Stomach (tissue), 4 donors: ENCODE measurements at regions not wholly inside any gene's neighbourhood (a gene's known extent, or its start where the extent isn't known, plus 50 kb on each side); places are given as distances from the start of the nearest gene placed in this dataset.

Experiments used
- EP300 ChIP-seq: sonication (generic); formaldehyde crosslinking; IDR thresholded peaks from one replicate; pipeline ENCODE4 v1.6.1; 2017; ENCODE audit warnings: antibody characterized with exemption
- POLR2A ChIP-seq, 4 donors: fragments of 450-650 bp; IDR thresholded peaks; one replicate each; pipeline ENCODE4 v1.6.1; 2016; ENCODE audit warnings: antibody characterized with exemption in 4 of 4, control low read depth in 2 of 4, mild to moderate bottlenecking in 1 of 4, moderate library complexity in 1 of 4
- POLR2AphosphoS5 ChIP-seq, 3 donors: sonication (generic); formaldehyde crosslinking; IDR thresholded peaks; one replicate each; pipeline ENCODE4 v1.6.1; 2016; ENCODE audit warnings: antibody characterized with exemption in 3 of 3
- TF ChIP-seq, protein P1 (sequence below), 7 experiments: fragments of 450-650 bp in 4 of 7; fragments of 200-600 bp in 3 of 7; sonication (generic) in 3 of 7; IDR thresholded peaks; one replicate each; pipeline ENCODE4 v1.5.1; 2016 to 2019; ENCODE audit warnings: antibody characterized with exemption in 7 of 7, control low read depth in 2 of 7, mild to moderate bottlenecking in 1 of 7

DNA sequence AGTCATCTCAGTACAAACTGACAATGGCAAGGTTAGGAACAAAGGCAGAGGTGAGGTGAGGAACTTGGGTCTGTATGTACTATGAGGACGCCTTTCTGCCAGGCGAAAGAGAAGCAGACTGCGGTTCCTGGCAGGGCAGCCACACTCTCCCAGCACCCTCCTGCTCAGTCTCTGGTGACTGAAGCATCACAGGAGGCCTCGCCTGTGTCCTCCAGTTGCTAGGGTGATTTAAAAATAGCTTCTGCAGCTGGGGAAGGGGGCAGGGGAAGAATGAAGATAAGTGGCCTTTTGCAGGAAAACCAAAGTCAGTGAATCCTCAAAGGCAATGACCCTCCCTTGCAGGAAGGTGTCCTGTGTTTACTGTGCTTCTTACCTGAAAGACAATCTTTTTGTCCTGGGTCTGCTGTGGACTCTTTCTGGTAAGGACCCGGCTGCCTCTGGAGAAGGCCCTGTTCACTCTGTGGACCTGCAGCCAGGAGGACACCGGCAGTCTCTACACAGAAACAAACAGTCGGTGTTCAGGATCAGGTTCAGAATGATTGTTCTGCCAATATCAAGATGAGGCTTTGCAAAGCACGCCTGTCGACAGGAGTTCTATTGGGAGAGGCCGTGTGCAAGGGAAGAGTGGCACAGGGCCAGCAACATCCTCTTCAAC lies 65.7 kb upstream of the DGKG start:
- TF ChIP-seq, protein P1, sequence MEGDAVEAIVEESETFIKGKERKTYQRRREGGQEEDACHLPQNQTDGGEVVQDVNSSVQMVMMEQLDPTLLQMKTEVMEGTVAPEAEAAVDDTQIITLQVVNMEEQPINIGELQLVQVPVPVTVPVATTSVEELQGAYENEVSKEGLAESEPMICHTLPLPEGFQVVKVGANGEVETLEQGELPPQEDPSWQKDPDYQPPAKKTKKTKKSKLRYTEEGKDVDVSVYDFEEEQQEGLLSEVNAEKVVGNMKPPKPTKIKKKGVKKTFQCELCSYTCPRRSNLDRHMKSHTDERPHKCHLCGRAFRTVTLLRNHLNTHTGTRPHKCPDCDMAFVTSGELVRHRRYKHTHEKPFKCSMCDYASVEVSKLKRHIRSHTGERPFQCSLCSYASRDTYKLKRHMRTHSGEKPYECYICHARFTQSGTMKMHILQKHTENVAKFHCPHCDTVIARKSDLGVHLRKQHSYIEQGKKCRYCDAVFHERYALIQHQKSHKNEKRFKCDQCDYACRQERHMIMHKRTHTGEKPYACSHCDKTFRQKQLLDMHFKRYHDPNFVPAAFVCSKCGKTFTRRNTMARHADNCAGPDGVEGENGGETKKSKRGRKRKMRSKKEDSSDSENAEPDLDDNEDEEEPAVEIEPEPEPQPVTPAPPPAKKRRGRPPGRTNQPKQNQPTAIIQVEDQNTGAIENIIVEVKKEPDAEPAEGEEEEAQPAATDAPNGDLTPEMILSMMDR (IDR thresholded peaks at IDR 0.05): no peak
- TF ChIP-seq POLR2A (IDR thresholded peaks at IDR 0.05) (no peak), POLR2AphosphoS5 (IDR thresholded peaks at IDR 0.05) (peak in 1 of 3 donors; percentile 60), EP300 (no peak)
